Natural killer cell (primary cell): ENCODE measurements at regions not wholly inside any gene's neighbourhood (a gene's known extent, or its start where the extent isn't known, plus 50 kb on each side); places are given as distances from the start of the nearest gene placed in this dataset.
"Not testable (repeated sequence)": the region's sequence is repeated elsewhere in the genome, so short reads cannot be mapped to it uniquely, and the experiment has no call there.

Experiments used
- ATAC-seq, 3 donors: fragments of 150-1000 bp in 2 of 3; fragments of 200-7000 bp in 1 of 3; cut with Tn5 transposase; 1 replicate in 1 of 3; 2 replicates in 2 of 3; pipeline ENCODE4 v1.10.0; 2021; ENCODE audit warnings: mild to moderate bottlenecking in 2 of 3, moderate library complexity in 2 of 3
- DNase-seq, 2 donors: peaks; one replicate each; pipeline versions ENCODE4 v3.0.0 to v3.0.0-alpha.2; 2013 to 2021; ENCODE audit warnings: mixed read lengths in 1 of 2
- H3K27ac ChIP-seq: one replicate; pipeline ENCODE4 v1.5.1; 2013; ENCODE audit warnings: mild to moderate bottlenecking, low read length
- H3K27me3 ChIP-seq: one replicate; pipeline ENCODE4 v1.6.1; 2013; ENCODE audit warnings: low read length; ENCODE audit not compliant: control insufficient read depth, insufficient read depth
- H3K36me3 ChIP-seq: one replicate; pipeline ENCODE4 v1.6.1; 2013; ENCODE audit warnings: low read length; ENCODE audit not compliant: control insufficient read depth, insufficient read depth
- H3K4me1 ChIP-seq: one replicate; pipeline ENCODE4 v1.6.1; 2013; ENCODE audit warnings: low read length; ENCODE audit not compliant: control insufficient read depth, insufficient read depth
- H3K4me3 ChIP-seq: one replicate; pipeline ENCODE4 v1.5.1; 2013; ENCODE audit warnings: low read length
- H3K9me3 ChIP-seq: one replicate; pipeline ENCODE4 v1.6.1; 2013; ENCODE audit warnings: low read length; ENCODE audit not compliant: control insufficient read depth, insufficient read depth
- H3K27ac Mint-ChIP-seq, 2 donors: one replicate each; pipeline ENCODE4 v1.8.0; 2022; ENCODE audit warnings: mild to moderate bottlenecking in 2 of 2, mixed read lengths in 2 of 2, moderate library complexity in 1 of 2
- H3K27me3 Mint-ChIP-seq, 2 donors: one replicate each; pipeline ENCODE4 v1.8.0; 2022; ENCODE audit warnings: low read depth in 2 of 2, mixed read lengths in 2 of 2
- H3K36me3 Mint-ChIP-seq: one replicate; pipeline ENCODE4 v1.8.0; 2022; ENCODE audit warnings: mixed read lengths
- H3K4me1 Mint-ChIP-seq, 2 donors: one replicate each; pipeline ENCODE4 v1.8.0; 2022; ENCODE audit warnings: mixed read lengths in 2 of 2
- H3K4me3 Mint-ChIP-seq: one replicate; pipeline ENCODE4 v1.8.0; 2022; ENCODE audit warnings: mild to moderate bottlenecking, moderate library complexity, mixed read lengths
- H3K9me3 Mint-ChIP-seq, 2 donors: one replicate each; pipeline ENCODE4 v1.8.0; 2022; ENCODE audit warnings: mixed read lengths in 2 of 2
- WGBS: methylation state at CpG from one replicate; pipeline ENCODE4 v1.1.7; 2013; ENCODE audit warnings: missing lambda C conversion rate; ENCODE audit not compliant: insufficient coverage; 5-methylcytosine and 5-hydroxymethylcytosine counted together
- intact Hi-C: fragments of 100-400 bp; cut with micrococcal nuclease; formaldehyde crosslinking; loops from one replicate; pipeline ENCODE4 v1.14.2; 2022
- TF ChIP-seq, protein P1 (sequence below): fragments of 200-600 bp; IDR thresholded peaks from one replicate; pipeline ENCODE4 v1.8.0; 2022; ENCODE audit warnings: antibody characterized with exemption

DNA sequence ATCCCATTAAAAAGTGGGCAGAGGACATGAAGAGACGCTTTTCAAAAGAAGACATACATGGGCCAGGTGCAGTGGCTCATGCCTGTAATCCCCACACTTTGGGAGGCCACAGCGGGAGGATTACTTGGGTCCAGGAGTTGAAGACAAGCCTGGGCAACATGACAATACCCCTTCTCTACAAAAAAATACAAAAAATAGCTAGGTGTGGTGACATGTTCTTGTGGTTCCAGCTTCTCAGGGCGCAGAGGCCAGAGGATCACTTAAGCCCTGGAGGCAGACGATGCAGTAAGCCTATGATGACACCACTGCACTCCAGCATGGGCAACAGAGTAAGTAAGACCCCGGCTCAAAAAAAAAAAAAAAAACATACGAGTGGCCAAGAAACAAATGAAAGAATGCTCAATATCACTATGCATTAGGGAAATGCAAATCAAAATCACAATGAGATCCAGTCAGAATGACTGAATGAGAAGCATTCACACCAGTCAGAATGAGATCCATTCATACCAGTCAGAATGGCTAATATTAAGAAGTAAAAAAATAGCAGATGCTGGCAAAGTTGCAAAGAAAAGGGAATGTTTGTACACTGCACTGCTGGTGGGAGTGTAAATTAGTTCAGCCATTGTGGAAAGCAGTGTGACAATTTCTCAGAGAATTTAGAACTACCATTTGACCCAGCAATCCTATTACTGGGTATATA lies 550.2 kb upstream of the SLC39A10 start:
- Histone ChIP-seq H3K36me3 (no peaks in the 10 kb centered on the region), H3K27ac (no peak overlapping the region), H3K4me1 (no peaks in the 10 kb centered on the region), H3K4me3 (no peak overlapping the region), H3K9me3 (no peaks in the 10 kb centered on the region), H3K27me3 (no peaks in the 10 kb centered on the region)
- TF ChIP-seq, protein P1, sequence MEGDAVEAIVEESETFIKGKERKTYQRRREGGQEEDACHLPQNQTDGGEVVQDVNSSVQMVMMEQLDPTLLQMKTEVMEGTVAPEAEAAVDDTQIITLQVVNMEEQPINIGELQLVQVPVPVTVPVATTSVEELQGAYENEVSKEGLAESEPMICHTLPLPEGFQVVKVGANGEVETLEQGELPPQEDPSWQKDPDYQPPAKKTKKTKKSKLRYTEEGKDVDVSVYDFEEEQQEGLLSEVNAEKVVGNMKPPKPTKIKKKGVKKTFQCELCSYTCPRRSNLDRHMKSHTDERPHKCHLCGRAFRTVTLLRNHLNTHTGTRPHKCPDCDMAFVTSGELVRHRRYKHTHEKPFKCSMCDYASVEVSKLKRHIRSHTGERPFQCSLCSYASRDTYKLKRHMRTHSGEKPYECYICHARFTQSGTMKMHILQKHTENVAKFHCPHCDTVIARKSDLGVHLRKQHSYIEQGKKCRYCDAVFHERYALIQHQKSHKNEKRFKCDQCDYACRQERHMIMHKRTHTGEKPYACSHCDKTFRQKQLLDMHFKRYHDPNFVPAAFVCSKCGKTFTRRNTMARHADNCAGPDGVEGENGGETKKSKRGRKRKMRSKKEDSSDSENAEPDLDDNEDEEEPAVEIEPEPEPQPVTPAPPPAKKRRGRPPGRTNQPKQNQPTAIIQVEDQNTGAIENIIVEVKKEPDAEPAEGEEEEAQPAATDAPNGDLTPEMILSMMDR = no peak
- peaks cover 2 to 14% of the 10 kb centered on the region in 2 donors for H3K9me3 Mint-ChIP-seq
- WGBS = 89% methylated on average over 5 of the region's 6 CpGs
- H3K4me1 Mint-ChIP-seq = no peaks in the 10 kb centered on the region
- H3K36me3 Mint-ChIP-seq = no peaks in the 10 kb centered on the region
- no peak for ATAC-seq
- no peak overlapping the region for H3K27ac Mint-ChIP-seq
- intact Hi-C loops = no loop called here
- no peak for DNase-seq
- H3K4me3 Mint-ChIP-seq = no peak overlapping the region
- H3K27me3 Mint-ChIP-seq = no peaks in the 10 kb centered on the region

DNA sequence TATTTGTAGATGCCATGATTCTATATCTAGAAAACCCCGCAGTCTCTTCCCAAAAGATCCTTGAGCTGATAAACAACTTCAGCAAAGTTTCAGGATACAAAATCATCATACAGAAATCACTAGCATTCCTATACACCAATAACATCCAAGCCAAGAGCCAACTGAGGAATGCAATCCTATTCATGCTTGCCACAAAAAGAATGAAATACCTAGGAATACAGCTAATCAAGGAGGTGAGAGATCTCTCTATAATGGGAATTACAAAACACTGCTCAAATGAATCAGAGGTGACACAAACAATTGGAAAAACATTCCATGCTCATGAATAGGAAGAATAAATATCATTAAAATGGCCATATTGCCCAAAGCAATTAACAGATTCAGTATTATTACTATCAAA lies 551.4 kb upstream of the SLC39A10 start:
- H3K4me1 Mint-ChIP-seq = no peaks in the 10 kb centered on the region
- H3K27me3 ChIP-seq = no peaks in the 10 kb centered on the region
- H3K27me3 Mint-ChIP-seq = no peaks in the 10 kb centered on the region
- DNase-seq (no peak), ATAC-seq (no peak)
- no peak overlapping the region for H3K27ac Mint-ChIP-seq
- TF ChIP-seq, protein P1 = no peak
- no peak overlapping the region for H3K4me3 Mint-ChIP-seq
- no peaks in the 10 kb centered on the region for H3K36me3 ChIP-seq
- 100% methylated on average over 1 of the region's 1 CpG for WGBS
- intact Hi-C loops = no loop called here
- no peak overlapping the region for H3K4me3 ChIP-seq
- peaks cover 2 to 11% of the 10 kb centered on the region in 2 donors for H3K9me3 Mint-ChIP-seq
- H3K36me3 Mint-ChIP-seq = no peaks in the 10 kb centered on the region
- no peaks in the 10 kb centered on the region for H3K9me3 ChIP-seq
- H3K27ac ChIP-seq = no peak overlapping the region
- no peaks in the 10 kb centered on the region for H3K4me1 ChIP-seq

DNA sequence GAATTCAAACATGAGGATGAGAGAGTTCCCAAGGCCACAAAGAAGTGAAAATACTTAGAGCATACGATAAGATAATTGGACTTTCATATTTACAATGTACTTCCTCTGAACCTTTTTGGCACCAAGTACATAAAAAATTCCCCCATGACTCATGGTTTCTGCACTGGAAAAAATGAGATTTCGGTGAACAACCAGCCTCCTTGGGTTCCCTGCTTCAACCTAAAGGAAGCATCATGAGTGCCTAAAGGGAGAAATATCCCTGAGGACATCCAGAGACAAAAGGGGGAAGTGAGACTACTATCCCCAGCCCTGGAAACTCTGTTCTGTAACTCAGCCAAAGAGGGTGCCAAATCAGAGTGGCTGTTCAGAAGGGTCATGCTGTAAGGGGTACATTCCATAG lies 562.7 kb upstream of the SLC39A10 start:
- H3K36me3 ChIP-seq = no peaks in the 10 kb centered on the region
- TF ChIP-seq, protein P1 = no peak
- no peaks in the 10 kb centered on the region for H3K36me3 Mint-ChIP-seq
- no peaks in the 10 kb centered on the region for H3K4me1 Mint-ChIP-seq
- H3K9me3 ChIP-seq = no peaks in the 10 kb centered on the region
- H3K27me3 ChIP-seq = no peaks in the 10 kb centered on the region
- H3K4me3 Mint-ChIP-seq = no peak overlapping the region
- no peaks in the 10 kb centered on the region for H3K4me1 ChIP-seq
- intact Hi-C loops = no loop called here
- H3K4me3 ChIP-seq = no peak overlapping the region
- no peaks in the 10 kb centered on the region for H3K27me3 Mint-ChIP-seq
- H3K27ac Mint-ChIP-seq = no peak overlapping the region
- peaks cover 6 to 7% of the 10 kb centered on the region in 2 donors for H3K9me3 Mint-ChIP-seq
- WGBS = 80% methylated on average over 2 of the region's 2 CpGs
- no peak overlapping the region for H3K27ac ChIP-seq
- no peak for DNase-seq
- ATAC-seq = no peak

DNA sequence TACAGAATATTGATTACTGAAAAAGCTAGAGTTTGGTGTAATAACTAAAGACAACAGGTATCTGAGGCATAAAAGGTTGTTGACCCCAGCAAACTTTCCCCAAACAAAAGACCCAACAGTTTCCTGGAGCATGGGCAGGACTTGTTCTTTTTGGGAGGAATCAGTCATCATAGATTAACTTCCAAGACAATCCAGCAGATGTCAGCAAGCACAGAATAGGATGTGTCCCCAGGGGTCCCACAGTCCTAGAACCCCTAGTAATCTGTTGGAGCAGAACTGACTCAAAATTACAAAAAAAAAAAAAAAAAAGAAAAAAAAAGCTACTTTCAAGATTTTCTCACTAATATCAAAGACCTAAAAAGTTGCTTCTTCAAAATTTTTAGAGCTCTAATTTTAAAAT lies 564.7 kb upstream of the SLC39A10 start:
- Histone ChIP-seq H3K9me3 (no peaks in the 10 kb centered on the region), H3K27me3 (no peaks in the 10 kb centered on the region), H3K36me3 (no peaks in the 10 kb centered on the region), H3K4me1 (no peaks in the 10 kb centered on the region), H3K4me3 (no peak overlapping the region), H3K27ac (no peak overlapping the region)
- no peaks in the 10 kb centered on the region for H3K36me3 Mint-ChIP-seq
- H3K9me3 Mint-ChIP-seq = peaks cover 6 to 10% of the 10 kb centered on the region in 2 donors
- no peaks in the 10 kb centered on the region for H3K4me1 Mint-ChIP-seq
- H3K4me3 Mint-ChIP-seq = no peak overlapping the region
- H3K27ac Mint-ChIP-seq = no peak overlapping the region
- DNase-seq (no peak), ATAC-seq (no peak)
- TF ChIP-seq, protein P1 = no peak
- intact Hi-C loops = no loop called here
- H3K27me3 Mint-ChIP-seq = no peaks in the 10 kb centered on the region

DNA sequence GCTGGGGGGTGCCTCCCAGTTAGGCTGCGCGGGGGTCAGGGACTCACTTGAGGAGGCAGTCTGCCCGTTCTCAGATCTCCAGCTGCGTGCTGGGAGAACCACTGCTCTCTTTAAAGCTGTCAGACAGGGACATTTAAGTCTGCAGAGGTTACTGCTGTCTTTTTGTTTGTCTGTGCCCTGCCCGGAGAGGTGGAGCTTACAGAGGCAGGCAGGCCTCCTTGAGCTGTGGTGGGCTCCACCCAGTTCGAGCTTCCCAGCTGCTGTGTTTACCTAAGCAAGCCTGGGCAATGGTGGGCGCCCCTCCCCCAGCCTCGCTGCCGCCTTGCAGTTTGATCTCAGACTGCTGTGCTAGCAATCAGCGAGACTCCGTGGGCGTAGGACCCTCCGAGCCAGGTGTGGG lies 584.2 kb upstream of the SLC39A10 start:
- DNase-seq = not testable (repeated sequence)
- 60% methylated on average over 3 of the region's 13 CpGs for WGBS

More for the DNA sequence above, 584.2 kb upstream of the SLC39A10 start:
- H3K36me3 ChIP-seq, H3K4me1 Mint-ChIP-seq, H3K27ac Mint-ChIP-seq, H3K4me3 ChIP-seq, intact Hi-C loops, H3K4me1 ChIP-seq, H3K27ac ChIP-seq, H3K4me3 Mint-ChIP-seq, ATAC-seq, H3K27me3 ChIP-seq, H3K9me3 ChIP-seq, H3K27me3 Mint-ChIP-seq: not testable (repeated sequence)
- Mint-ChIP-seq H3K9me3 (peaks cover 8 to 10% of the 10 kb centered on the region in 2 donors), H3K36me3 (peaks cover 14% of the 10 kb centered on the region)
